ENCODE measurements at regions not wholly inside any gene's neighbourhood (a gene's known extent, or its start where the extent isn't known, plus 50 kb on each side); places are given as distances from the start of the nearest gene placed in this dataset.
"Not testable (repeated sequence)": the region's sequence is repeated elsewhere in the genome, so short reads cannot be mapped to it uniquely, and the experiment has no call there.

DNA sequence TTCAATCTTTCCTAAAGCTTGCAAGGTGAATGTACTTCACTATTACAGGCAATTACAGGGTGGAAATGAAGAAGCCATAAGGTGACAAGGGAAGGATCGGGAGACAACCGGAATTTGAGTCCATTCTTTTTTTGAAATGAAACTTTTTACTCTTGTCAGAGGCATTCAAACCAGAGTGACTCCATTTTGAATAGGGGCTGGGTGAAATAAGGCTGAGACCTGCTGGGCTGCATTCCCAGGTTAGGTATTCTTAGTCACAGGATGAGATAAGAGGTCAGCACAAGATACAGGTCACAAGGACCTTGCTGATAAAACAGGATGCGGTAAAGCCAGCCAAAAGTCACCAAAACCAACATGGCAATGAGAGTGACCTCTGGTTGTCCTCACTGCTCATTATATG is 363.3 kb downstream of the TYW1 start:
- DNase-seq (ENCODE audit: low read depth) = no peak

DNA sequence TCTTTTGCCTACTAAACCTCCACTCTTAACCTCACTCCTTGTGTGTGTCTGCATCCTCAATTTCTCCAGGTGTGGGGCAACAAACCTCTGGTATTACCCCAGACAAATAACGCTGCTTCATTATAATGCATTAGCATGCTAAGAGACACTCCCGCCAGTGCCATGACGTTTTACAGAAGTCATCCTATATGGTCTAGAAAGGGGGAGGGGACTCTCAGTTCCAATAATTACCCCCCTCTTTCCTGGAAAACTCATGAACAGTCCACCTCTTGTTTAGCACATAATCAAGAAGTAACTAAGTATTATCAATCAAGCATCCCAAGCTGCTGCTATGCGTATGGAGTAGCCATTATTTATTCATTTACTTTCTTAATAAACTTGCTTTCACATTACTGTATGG is 364.5 kb downstream of the TYW1 start:
- no peak for DNase-seq (ENCODE audit: low read depth)

DNA sequence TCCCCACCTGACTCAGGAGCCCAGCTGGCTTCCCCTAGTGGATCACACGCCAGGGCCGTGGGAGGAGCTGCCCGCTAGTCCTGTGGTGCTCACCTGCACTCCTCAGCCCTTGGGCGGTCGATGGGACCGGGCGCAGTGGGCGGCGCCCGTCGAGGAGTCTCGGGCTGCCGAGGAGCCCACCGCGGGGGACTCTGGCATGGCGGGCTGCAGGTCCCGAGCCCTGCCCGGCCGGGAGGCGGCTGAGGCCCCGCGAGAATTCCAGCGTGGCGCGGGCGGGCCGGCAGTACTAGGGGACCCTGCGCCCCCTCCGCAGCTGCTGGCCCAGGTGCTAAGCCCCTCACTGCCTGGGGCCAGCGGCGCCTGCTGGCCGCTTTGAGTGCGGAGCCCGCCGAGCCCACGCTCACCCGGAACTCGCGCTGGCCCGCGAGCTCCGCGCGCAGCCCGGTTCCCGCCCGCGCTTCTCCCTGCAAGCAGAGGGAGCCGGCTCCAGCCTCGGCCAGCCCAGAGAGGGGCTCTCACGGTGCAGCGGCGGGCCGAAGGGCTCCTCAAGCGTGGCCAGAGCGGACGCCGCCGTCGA is 367.9 kb downstream of the TYW1 start:
- DNase-seq (ENCODE audit: low read depth) = no peak

- DNase-seq (ENCODE audit: low read depth) = peak; percentile 48
Measured at GRCh38 chr7:67371429-67372305, 375.0 kb downstream of the TYW1 start.

DNA sequence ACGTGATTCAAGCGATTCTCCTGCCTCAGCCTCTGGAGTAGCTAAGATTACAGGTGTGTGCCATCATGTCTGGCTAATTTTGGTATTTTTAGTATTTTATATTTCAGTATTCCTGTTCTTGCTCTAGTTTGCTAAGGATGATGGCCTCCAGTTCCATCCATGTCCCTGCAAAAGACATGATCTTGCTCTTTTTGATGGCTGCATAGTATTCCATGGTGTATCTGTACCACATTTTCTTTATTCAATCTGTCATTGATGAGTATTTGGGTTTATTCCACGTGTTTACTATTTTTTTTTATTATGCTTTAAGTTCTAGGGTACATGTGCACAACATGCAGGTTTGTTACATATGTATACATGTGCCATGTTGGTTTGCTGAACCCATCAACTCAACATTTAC is 376.8 kb downstream of the TYW1 start:
- not testable (repeated sequence) for DNase-seq (ENCODE audit: low read depth)

DNA sequence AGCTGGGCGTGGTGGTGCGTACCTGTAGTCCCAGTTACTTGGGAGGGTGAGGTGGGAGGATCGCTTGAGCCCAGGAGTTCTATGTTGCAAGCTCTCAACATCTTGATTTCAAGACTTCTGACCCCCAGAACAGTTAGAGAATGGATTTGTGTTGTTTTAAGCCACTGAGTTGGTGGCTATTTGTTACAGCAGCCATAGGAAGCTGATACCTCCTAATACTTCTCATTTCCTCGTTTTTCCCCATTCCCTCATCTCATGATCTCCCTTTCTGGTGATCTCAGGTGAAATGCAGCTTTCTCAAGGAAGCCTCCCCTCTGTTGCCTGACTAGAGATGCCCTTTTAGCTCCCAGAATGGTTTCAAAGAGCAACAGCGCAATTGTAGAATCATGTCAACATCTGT is 378.8 kb downstream of the TYW1 start:
- no peak for DNase-seq (ENCODE audit: low read depth)

- DNase-seq (ENCODE audit: low read depth) = peak; percentile 21
Measured at GRCh38 chr7:67377939-67378862, 381.6 kb downstream of the TYW1 start.

DNA sequence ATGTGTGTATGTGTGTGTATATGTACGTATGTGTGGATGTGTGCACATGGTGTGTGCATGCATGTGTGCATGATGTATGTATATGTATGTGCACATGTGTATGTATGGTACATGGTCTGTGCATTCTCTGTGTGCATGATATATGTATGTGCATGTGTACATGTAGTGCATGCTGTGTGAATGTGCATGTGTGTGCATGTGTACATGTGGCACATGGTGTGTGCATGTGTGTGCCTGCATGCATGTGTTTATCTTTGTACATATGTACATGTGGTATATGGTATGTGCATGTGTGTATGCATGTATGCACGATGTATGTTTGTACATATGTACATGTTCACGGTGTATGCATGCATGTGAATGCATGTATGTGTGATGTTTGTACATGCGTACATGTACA is 383.7 kb downstream of the TYW1 start:
- no peak for DNase-seq (ENCODE audit: low read depth)

DNA sequence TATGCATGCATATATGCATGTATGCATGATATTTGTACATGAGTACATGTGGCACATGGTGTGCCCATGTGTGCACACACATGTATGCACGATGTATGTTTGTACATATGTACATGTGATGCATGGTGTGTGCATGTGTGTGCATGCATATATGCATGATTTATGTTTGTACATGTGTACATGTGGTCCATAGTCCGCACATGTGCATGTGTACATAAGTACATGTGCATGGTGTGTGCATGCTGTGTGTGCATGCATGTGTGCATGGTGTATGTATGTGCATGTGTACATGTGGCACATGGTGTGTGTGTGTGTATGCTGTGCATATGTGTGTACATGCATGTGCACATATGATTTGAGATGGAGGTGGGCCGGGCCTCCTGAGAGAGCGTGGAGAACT is 384.2 kb downstream of the TYW1 start:
- no peak for DNase-seq (ENCODE audit: low read depth)

DNA sequence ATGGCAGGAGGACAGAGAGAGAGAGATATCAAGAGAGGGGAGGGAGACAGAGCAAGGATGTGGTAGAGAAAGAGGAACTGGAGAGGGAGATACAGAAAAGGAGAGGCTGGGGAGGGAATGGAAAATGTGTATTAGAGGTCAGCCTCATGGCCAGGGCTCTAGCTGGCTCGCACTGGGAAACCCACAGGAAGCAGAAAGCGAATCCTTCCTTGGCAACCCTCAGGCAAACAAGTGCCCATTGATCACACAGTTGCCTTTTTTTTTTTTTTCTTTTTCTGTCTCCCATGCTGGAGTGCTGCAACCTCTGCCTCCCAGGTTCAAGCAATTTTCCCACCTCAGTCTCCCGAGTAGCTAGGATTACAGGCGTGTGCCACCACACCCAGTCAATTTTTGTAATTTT is 391.2 kb downstream of the TYW1 start:
- DNase-seq (ENCODE audit: low read depth) = no peak

- DNase-seq (ENCODE audit: low read depth) = no peak
Measured at GRCh38 chr7:67391168-67391567, 394.5 kb downstream of the TYW1 start.

- no peak for DNase-seq (ENCODE audit: low read depth)
Measured at GRCh38 chr7:67392596-67393438, 396.2 kb downstream of the TYW1 start.

GRCh38 chr7:67393903-67394302 is 397.3 kb downstream of the TYW1 start:
- no peak for DNase-seq (ENCODE audit: low read depth)

- no peak for DNase-seq (ENCODE audit: low read depth)
Measured at GRCh38 chr7:67398916-67399315, 402.3 kb downstream of the TYW1 start.

- DNase-seq (ENCODE audit: low read depth) = no peak
Measured at GRCh38 chr7:67401492-67401891, 404.9 kb downstream of the TYW1 start.

GRCh38 chr7:67402280-67402679 is 405.6 kb downstream of the TYW1 start:
- no peak for DNase-seq (ENCODE audit: low read depth)

DNA sequence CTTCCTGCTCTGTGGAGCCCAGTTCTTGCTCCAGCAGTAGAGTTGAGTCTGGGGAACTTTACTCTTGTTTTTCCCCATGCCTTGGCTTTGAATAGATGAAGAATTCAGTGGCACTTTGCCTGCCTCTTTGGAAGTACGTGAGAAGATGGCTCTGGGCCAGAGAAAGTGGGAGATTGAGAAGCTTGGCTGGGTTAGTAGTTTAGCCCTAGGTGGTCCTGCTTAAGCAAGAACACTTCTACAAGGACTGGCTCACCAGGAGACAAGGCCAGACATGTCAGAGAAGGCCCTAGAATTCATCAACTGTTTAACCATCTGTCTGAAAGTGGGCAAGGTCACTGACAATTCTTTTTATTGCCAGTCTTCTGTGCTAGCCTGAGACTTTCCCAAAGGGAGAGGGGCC is 410.3 kb downstream of the TYW1 start:
- DNase-seq (ENCODE audit: low read depth) = no peak

- no peak for DNase-seq (ENCODE audit: low read depth)
Measured at GRCh38 chr7:67407392-67408071, 410.9 kb downstream of the TYW1 start.

DNA sequence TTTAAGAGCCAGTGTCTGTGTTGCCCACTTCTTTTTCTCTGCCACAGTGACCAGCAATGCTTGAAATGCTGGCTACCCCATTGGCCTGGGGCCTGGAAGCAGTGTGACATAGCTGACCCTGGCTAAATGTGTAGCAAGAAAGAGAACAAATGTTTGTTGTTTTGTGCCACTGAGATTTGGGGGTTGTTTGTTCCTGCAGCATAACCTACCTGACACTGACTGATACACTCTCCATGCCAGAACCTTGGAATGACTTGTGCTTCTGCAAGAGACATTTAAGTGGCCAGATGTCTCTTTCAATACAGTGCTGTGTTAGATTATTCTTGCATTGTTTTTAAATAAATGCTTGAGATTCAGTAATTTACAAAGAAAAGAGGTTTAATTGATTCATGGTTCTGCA is 411.5 kb downstream of the TYW1 start:
- no peak for DNase-seq (ENCODE audit: low read depth)

GRCh38 chr7:67413670-67414069 is 417.0 kb downstream of the TYW1 start:
- DNase-seq (ENCODE audit: low read depth) = no peak

- no peak for DNase-seq (ENCODE audit: low read depth)
Measured at GRCh38 chr7:67414858-67415257, 418.2 kb downstream of the TYW1 start.
